ENCODE measurements at regions not wholly inside any gene's neighbourhood (a gene's known extent, or its start where the extent isn't known, plus 50 kb on each side); places are given as distances from the start of the nearest gene placed in this dataset.

DNA sequence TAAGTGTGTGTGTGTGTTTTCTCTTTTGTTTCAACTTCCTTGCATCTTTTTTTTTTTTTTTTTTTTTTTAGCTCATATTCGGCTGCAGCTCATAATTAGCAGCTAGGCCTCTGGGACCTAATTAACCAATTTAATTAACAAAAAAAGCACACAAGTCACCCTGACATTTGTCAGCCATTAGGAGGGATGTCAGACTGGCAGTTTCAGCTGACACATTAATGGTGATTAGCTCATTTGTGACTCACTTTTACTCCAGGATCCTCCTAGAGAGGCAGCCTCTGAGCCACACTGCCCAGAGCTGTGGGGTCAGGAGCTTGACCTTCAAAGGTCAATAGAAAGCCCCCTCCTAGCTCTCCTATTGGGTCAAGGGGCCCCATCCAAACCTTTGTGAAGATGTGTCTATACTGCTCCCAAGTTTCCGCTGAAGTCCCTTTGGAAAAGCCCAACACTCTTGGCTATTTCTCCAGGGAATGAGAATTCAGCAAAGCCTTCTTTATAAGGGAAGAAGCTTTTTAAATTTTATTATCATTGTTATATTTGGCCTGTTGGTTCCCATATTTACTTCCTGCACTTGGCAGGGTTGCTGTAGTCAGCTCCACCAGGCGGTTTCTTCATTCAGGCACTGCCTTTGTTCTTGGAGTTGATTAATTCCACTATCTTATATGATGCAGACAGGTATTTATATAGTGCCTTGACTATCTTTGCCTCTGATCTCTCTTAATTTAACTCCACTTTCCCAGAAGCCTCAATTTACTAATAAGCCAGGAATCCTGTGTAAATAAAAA is 109.5 kb upstream of the HABP2 start:
- intact Hi-C loops (cut with DNase I): no loop called here
- no peak for DNase-seq (ENCODE audit: missing footprints)

DNA sequence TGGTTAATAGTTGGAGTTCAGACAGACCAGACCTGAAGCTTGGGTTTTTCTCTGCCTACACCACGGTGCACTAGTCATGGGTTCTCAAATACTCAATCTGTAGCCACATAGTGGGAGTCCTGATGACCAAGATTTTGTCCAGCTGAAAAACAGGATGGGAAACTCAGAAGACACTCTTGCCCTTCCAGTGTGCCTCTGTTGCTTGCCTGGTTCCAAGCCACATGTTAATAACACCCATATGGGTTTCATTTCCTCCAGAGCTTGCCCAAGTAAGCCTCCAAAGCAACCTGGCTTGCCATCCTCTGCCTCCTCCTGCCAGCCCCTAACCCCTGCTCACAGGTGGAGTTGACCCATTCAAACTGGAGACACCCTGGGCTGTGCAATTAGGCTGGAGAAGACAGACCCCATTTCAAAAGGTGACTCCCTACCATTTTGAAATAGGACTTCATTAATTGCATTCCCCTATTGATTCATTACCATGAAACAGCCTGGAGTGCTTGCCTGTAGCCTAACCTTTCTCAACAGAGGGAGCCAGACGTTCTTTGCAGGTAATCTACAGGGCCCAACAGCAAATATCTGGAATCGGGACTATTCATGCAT is 108.0 kb upstream of the HABP2 start:
- intact Hi-C loops (cut with DNase I): no loop called here
- DNase-seq (ENCODE audit: missing footprints) (no peak), ATAC-seq (no peak)

More for the DNA sequence above, 109.5 kb upstream of the HABP2 start:
- no peak for ATAC-seq

DNA sequence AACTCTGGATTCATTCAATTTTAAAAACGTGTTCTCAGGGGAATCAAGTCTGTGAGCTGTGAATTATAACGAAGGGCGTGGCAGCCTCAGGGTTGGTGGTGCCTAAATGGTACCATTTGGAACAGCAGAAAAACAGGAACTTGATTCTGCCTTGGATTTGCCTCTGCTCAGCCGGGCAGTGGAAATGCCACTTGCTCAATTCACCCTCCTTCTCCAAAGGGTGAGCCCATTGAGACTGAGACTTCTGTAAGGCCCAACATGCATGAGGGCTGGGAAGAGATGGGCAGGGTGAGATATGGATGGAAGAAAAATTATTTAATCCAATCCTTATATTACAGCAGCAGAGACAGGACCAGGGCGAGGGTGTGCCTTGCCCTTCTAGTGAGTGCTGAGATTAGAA is 107.1 kb upstream of the HABP2 start:
- ATAC-seq (no peak), DNase-seq (ENCODE audit: missing footprints) (no peak)
- intact Hi-C loops (cut with DNase I): no loop called here

DNA sequence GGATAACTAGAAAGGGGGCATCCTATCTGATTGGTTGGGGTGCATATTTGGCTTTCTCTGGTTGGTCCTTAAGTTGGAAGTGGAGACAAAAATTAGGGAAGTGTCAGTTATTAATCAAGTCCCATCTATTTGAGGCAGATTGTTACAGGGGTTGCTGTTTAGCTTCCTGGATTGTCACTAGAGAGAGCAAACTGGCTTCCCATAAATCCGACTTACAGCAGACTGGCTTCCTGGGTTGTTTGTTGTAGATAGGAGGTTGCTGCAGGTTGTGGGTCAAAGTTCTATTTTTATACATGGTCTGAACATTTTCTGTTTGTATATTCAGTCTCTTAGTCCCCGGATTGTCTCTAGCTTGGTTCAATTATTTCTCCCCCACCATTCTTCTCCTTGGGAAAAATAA is 106.1 kb upstream of the HABP2 start:
- DNase-seq (ENCODE audit: missing footprints) (no peak), ATAC-seq (no peak)
- intact Hi-C loops (cut with DNase I): no loop called here

DNA sequence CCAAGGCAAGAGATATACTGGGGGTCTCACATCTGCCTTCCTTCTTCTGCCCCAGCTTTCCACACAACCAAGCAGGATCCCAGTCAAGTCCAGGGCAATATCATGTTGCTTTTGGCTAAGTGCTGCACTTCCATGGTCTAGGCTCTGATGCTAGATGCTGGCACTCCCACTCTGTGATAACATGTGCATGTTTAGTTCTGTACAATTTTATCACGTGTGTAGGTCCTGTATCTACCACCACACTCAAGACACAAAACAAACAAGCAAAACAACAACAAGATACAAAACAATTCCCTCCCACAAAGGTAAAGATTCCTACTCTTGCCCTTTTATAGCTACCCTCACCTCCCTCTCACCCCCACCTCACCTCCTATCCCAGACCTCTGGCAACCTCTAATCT is 105.6 kb upstream of the HABP2 start:
- DNase-seq (ENCODE audit: missing footprints) (no peak), ATAC-seq (no peak)
- intact Hi-C loops (cut with DNase I): no loop called here

DNA sequence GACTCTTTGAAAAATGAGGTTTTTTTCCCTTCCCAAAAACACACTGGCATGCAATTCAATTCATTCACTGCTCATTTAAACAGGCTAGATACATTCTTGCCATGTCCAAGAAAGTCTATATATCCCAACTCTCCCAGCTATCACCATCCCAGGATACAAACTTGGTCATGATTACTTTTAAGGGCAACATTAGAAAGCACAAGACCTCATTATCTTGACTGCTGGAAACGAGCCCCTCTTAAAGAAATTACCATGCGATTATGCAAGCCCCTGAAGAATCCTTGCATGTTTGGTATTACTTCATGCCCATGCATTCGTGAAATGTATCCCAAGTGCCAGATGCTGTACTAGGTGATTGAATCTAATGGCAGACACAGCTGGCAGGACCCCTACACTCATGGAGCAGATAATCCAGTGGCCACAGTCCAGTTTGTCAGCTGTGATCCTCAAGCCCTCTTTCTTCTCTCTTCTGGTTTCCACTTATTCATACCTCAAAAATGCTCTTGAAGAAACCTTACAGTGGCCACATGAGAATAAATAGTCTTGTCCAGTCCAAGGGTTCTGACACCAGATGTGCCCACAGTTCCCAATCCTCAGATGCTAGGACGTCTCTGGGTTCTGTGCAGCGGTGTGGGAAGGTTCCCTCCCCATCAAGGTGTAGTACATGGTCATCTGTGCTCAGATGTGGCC is 103.7 kb upstream of the HABP2 start:
- intact Hi-C loops (cut with DNase I): no loop called here
- no peak for DNase-seq (ENCODE audit: missing footprints)
- no peak for ATAC-seq

DNA sequence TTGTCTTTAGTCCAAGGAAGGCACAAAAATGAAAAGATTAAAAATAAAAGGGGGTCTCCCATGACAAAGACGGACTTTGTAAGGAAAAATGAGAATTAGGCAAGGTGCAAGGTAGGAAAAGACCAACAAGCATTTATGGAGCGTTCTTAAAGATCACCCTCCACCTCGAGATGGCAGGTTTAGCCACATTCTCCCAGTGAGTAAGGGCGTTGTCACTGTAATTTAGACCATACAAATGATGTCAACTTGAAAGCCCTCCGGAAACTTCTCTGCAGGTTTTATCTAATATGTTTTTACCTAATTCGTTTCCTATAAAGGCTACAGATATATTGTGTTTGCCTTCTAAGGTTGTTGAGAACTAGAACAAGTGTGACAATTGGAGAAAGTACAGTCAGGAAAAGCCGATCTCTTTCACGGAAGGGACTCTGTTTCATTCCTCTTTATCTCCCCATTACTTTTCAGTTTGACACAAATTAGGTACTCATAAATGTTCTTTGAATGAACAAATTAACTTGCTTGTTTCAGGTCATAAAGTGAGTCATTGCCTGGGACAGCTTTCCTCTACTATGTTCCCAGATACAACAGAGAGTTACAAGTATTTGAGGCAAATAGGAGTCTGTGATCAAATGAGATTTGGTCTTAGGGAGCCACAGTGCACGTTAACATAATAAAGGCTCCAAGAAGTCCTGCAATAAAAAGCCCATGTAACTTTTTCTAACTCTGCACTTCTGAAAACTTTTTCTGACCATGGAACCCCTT is 102.6 kb upstream of the HABP2 start:
- ATAC-seq (no peak), DNase-seq (ENCODE audit: missing footprints) (no peak)
- intact Hi-C loops (cut with DNase I): loop anchor here (5.0 kb wide), 1 partner anchor 72 kb away; no protein-coding TSS in a partner anchor

DNA sequence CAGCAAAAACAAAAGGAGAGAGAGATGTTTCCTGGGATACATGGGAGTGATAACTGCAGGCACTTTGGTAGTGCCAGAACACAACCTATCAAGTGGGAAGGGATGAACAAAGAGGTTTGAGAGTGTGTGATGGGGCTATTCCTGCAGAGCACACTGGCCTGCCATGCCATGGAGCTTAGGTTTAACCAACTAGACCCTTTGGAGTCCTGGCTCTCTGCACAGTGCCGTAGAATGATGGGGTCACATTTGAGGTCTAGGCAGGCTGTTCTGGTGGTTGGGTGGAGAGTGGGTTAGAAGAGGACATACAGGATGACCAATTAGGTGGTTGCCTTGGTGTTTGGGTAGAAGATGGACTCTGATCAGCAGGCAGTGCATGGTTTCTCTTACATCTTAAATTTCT is 101.9 kb upstream of the HABP2 start:
- intact Hi-C loops (cut with DNase I): loop anchor here (5.0 kb wide), 1 partner anchor 71 kb away; no protein-coding TSS in a partner anchor
- no peak for ATAC-seq

DNA sequence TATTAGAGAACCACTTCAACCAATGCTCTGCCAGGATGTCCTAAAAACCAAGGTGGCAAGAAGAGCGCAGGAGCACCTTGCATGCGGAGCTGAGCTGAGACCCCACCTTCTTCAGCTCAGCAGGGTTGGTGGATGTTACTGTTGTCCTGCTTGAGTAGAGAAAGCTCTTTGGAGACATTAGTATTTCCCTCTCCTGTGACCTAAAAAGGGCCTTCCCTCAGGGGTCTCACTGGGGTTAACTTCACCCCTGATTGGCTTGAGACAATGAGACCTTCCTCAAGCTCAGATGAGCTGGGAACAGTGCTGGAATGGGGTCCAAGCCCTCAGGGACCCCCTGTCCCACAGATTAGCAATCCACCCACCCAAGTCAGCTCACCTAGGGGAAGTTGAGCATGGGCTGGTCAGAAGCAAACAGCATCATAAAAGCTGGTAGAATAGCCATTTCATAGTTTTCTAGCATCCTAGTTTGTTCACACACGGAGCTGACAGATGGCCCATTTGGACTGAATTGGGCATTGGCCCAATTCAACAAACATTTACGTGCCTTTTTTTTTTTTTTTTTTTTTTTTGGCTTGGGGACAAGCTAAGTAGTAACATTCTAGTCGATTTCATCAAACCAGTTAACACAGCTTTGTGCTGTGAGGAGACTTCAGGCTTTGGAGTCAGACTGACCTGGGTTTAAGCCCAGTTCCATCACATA is 100.6 kb upstream of the HABP2 start:
- intact Hi-C loops (cut with DNase I): loop anchor here (5.0 kb wide), 1 partner anchor 70 kb away; no protein-coding TSS in a partner anchor
- no peak for DNase-seq (ENCODE audit: missing footprints)
- ATAC-seq: no peak

More for the DNA sequence above, 101.9 kb upstream of the HABP2 start:
- no peak for DNase-seq (ENCODE audit: missing footprints)

DNA sequence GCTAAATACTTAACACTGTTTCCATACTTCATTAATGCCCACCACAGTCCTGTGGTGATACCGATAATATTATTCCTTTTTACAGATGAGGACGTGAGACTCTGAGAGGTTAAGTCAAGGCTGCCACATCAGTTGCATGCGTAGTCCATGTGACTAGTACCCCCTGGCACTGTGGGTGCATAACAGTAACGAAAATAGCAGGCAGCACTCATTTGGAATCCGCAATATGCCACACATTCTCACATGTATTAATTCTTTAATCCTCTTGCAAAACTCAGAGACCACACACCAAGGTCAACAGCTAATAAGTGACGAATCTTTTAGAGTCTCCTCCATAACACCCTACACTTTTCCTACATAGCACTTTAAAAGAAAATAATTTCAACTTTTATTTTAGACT is 99.5 kb upstream of the HABP2 start:
- intact Hi-C loops (cut with DNase I): loop anchor here (5.0 kb wide), 1 partner anchor 69 kb away; no protein-coding TSS in a partner anchor
- no peak for DNase-seq (ENCODE audit: missing footprints)
- ATAC-seq: no peak

DNA sequence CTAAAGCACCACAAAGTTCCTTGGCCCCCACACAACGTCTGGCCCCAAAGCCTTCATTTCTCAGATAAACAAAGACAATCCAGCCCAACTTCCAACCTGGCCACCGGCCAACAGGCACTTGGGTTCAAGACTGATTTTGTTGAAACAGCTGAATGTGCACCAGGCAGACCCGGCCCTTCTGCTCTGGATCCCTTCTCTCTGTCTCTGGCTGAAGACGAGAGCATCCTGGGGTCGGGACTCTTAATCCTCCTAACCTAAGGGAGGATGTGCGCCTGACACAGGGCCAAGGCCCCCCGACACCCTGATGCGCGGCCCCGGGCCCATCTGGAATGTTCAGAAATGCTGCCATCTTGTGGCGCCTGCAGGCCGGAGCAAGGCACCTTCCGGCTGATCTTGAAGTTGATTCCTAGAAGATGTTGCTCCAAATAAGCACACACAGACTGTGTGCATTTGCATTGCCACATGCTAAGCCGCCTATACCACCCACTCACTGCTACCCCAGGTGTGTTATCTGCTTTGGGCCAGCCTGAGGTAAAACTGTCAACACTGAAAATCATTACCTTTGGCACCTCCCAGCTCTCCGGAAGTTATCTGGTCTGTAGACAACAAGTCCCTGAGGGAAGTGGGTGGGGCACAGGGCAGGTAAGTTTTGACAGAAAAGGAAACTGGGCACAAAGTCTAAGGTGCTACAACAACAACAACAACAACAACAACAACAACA is 98.4 kb upstream of the HABP2 start:
- intact Hi-C loops (cut with DNase I): loop anchor here (5.0 kb wide), 1 partner anchor 68 kb away; no protein-coding TSS in a partner anchor
- ATAC-seq (peak; percentile 52), DNase-seq (ENCODE audit: missing footprints) (no peak)

DNA sequence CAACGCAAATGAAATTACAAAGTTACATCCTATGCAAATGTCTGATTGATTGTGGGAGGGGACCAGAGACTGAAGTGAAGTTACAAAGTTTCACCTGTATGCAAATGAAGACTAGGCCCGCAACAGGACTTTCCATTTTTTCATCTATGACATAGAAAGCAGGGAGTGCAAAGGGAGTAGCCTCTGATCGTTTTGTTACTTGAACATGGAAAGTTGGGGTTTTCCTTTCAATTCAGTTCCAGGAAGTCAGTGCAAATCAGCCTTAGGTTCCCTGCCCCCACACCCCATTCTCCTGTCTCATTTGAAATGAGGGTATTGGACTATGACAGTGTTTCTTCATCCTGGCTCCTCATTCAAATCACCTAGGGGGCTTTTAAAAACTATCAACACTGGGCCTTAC is 96.9 kb upstream of the HABP2 start:
- intact Hi-C loops (cut with DNase I): no loop called here
- DNase-seq (ENCODE audit: missing footprints) (no peak), ATAC-seq (no peak)

DNA sequence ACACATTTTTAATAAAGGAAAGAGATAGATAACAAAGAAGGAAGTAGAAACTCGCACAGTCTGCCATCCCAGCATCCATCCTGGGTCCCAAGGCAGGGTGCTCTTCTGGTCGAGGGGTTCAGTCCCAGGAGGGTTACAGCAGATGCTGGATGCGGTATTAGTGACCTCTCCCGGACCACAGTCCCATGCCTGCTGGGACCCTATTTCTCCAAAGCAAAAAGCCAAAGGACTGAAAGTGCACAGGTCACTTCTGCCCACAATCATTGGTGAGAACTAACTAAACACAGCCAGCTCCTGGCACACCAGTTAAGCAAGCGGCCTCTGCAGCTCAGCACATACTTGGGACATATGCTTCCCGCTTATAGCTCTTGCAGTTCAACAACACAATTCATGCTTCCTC is 96.1 kb upstream of the HABP2 start:
- intact Hi-C loops (cut with DNase I): no loop called here
- DNase-seq (ENCODE audit: missing footprints) (no peak), ATAC-seq (no peak)

DNA sequence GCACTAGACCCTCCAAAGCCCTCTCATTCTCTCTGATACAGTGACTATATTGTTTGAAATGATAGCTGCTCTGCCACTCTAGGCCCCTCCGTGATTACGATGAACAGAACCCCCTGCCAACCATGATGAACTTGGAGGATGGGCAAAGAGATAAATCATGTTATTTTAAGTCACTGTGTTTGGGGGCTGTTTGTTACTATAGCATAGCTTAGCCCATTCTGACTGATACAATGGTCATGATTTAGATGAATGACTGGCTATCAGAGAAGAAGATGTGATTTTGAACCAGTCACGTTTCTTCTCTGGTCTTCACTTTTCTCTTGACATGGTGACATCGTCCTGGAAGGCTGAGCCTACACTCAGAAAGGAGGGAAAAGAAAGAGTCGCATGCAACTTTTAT is 95.4 kb upstream of the HABP2 start:
- intact Hi-C loops (cut with DNase I): no loop called here
- DNase-seq (ENCODE audit: missing footprints) (no peak), ATAC-seq (no peak)

DNA sequence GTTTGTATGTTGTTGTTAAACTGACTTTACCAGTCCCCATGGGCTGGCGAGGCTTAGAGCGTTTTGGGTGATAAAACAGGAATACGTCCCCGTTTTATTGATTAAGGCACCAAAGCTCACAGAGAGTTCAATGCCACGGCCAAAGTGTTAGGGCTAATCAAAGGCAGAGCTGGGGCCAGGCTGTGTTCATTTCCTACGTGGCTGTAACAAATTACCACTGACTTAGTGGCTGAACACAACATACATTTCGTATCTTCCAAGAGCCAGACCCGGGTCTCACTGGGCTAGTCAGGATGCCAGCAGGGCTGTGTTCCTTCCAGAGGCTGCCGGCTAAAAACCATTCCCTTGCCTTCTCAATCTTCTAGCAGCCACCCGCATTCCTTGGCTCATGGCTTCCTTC is 94.4 kb upstream of the HABP2 start:
- DNase-seq (ENCODE audit: missing footprints) (no peak), ATAC-seq (no peak)
- intact Hi-C loops (cut with DNase I): no loop called here

DNA sequence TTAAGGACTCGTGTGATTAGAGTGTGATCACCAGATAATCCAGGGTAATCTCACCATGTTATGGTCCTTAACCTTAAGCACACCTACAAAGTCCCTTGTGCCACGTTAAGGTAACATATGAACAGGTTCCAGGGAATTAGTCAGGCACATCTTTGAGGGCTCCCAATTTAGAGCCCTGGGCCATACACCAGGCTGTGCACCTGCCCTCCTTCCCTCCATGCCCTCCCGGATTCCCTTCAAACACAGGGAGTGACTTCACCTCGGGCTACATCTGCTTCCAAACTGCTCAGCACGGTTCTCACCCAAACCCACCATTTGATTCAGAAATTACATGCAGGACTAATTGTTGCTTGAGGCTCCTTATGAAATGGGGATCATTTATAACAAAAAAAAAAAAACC is 93.9 kb upstream of the HABP2 start:
- intact Hi-C loops (cut with DNase I): no loop called here
- no peak for DNase-seq (ENCODE audit: missing footprints)
- no peak for ATAC-seq

DNA sequence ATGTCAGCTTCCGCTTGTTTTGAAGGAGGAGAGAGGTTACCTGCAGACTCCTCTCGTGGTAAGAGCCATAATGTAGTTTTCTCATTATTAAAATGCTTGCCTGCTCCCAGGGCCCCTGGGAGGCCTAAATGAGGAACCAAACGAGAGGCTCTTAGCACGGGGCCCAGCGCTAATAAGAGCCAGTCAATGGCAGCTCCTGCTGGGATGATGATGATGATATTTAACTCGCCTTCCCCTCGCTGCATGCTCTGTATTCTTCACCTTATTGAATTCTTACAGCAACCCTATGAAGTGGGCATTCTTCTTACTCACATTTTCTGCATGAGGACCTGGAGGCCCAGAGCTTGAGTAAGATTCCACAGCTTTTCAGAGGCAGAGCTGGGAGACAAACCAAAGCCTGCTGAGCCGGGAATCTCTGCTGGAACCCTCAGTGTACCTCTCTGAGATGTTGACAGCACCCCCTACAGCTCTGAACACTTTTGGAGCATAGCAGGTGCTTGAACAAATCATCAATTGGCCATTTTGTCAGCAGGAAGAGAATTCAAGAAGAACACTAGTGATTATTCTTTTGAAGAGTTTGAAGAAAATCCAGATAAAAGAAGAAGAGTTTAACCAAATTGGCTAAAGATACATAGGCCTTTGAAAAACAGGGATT is 93.1 kb upstream of the HABP2 start:
- no peak for ATAC-seq
- intact Hi-C loops (cut with DNase I): no loop called here

DNA sequence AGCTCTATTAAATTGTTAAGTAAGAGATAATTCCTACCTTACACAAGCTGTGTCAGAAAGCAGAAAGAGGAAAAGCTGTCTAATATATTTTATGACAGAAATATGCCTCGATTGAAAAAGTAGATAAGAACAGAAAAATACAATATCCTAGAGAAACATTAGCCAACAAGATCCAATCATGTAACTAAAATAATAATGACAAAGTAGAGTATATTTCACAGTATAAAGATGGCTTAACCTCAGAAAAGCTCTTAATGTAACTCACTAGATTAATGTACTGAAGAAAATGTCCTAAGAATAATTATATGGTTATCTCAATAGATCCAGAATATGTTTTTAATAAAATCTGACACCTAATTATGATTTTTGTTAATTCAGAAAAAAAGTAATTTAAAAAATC is 89.8 kb upstream of the HABP2 start:
- DNase-seq (ENCODE audit: missing footprints) (no peak), ATAC-seq (no peak)
- intact Hi-C loops (cut with DNase I): no loop called here

More for the DNA sequence above, 93.1 kb upstream of the HABP2 start:
- DNase-seq (ENCODE audit: missing footprints): no peak

All from Right ventricle myocardium inferior (tissue), 1 donor.